ENCODE measurements at regions not wholly inside any gene's neighbourhood (a gene's known extent, or its start where the extent isn't known, plus 50 kb on each side); places are given as distances from the start of the nearest gene placed in this dataset.

DNA sequence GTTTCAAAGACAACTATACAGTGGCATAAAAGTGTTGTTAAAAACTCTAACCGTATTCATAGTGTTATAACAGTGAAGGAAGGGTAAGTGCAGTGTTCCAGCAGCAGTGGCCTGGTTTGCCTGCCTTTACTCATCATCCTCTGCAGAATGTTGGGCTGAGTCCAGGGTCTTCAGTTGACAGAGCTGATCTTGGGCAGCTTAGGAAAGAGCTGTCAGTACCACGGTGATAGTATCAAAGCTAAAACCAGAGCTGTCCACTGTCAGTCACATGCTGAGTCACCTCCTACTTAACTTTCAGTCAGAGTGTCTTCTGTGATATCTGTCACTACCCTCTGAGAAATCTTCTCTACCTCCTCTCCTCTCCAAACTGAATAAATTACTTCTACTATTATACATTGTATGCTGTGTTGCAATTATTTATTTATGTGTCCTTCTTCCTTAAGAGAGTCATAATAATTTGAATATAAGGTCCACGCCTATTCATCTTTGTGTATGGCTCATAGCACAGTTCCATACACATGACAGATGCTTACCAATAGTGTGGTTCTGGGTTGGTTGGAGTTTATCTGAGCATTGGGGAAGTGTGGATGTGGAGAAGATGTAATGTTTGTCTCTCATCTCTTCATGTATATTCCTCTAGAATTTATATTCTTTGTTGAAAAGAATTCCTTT, 242.1 kb downstream of the ZIC1 start:
- no peak overlapping the region for H3K4me3 ChIP-seq (ENCODE audit: low read depth in 2 of 2, low read length in 2 of 2)
- no peak overlapping the region for H3K27ac ChIP-seq (ENCODE audit: low read length)
- in situ Hi-C loops (cut with HindIII; ENCODE audit: low pct_unique_long_range_greater_than_20kb, low sequenced_read_pairs) (no loop called here), intact Hi-C loops (cut with micrococcal nuclease; ENCODE audit: unreplicated experiment) (no loop called here)
- H3K4me1 ChIP-seq (ENCODE audit: control insufficient read depth, insufficient read depth, low read length) = no peaks in the 10 kb centered on the region
- CTCF ChIA-PET = no interaction called here
- DNase-seq (ENCODE audit: low read depth, low spot score) (no peak), ATAC-seq (no peak)
- H3K9me3 ChIP-seq (ENCODE audit: control insufficient read depth, insufficient read depth, low read depth, low read length) = no peaks in the 10 kb centered on the region
- no peaks in the 10 kb centered on the region for H3K36me3 ChIP-seq (ENCODE audit: control insufficient read depth, insufficient read depth, low read length)
- POLR2A ChIA-PET = no interaction called here
- no peaks in the 10 kb centered on the region for H3K27me3 ChIP-seq (ENCODE audit: control insufficient read depth, insufficient read depth, low read length)
- no peak for TF ChIP-seq SIN3A (IDR thresholded peaks at IDR 0.05; ENCODE audit: borderline replicate concordance, insufficient read depth, low read depth, low read length)
- TF ChIP-seq POLR2AphosphoS5 (IDR thresholded peaks at IDR 0.05; ENCODE audit: low read depth, low read length) = no peak
- TF ChIP-seq TCF7L2 (IDR thresholded peaks at IDR 0.05; ENCODE audit: low read depth, low read length) = no peak
- BruUV-seq (replicated peaks) = no TSS peak

DNA sequence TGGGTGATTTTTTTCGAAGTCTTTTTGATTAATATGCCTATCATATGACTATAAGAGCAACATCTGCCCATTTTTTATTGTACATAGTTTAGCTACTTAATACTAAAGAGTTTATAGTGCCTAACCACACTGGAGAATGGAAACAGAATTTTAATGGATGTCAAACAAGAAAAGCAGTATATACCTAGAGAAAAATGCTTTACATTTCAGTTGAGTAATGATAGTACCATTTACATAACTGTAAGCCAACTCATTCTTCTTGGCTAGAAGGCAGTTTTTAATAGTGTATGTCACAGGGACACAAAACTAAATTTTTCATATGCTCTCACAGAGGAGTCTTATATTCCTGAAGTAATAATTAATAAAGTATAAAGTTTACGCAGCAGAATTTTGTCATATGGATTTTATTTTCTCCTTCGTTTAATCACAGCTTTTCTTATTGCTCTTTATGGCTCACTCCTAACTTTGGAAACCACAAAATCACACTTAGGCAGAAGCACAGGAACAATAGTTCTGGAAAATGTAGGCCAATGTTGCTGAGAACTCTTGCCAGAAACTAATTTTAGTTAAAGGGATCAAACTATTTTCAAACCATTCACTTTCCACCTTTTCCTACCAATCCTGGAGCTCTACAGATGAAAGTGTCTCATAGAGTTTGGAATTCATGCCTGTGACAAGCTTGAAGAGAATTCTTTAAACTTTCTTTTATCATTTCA, 243.6 kb downstream of the ZIC1 start:
- Histone ChIP-seq H3K27ac (ENCODE audit: low read length) (no peak overlapping the region), H3K36me3 (ENCODE audit: control insufficient read depth, insufficient read depth, low read length) (no peaks in the 10 kb centered on the region), H3K4me1 (ENCODE audit: control insufficient read depth, insufficient read depth, low read length) (no peaks in the 10 kb centered on the region), H3K4me3 (ENCODE audit: low read depth in 2 of 2, low read length in 2 of 2) (no peak overlapping the region), H3K27me3 (ENCODE audit: control insufficient read depth, insufficient read depth, low read length) (no peaks in the 10 kb centered on the region), H3K9me3 (ENCODE audit: control insufficient read depth, insufficient read depth, low read depth, low read length) (no peaks in the 10 kb centered on the region)
- intact Hi-C loops (cut with micrococcal nuclease; ENCODE audit: unreplicated experiment) (no loop called here), in situ Hi-C loops (cut with HindIII; ENCODE audit: low pct_unique_long_range_greater_than_20kb, low sequenced_read_pairs) (no loop called here)
- POLR2A ChIA-PET = no interaction called here
- ATAC-seq (no peak), DNase-seq (ENCODE audit: low read depth, low spot score) (no peak)
- TF ChIP-seq, protein P1, sequence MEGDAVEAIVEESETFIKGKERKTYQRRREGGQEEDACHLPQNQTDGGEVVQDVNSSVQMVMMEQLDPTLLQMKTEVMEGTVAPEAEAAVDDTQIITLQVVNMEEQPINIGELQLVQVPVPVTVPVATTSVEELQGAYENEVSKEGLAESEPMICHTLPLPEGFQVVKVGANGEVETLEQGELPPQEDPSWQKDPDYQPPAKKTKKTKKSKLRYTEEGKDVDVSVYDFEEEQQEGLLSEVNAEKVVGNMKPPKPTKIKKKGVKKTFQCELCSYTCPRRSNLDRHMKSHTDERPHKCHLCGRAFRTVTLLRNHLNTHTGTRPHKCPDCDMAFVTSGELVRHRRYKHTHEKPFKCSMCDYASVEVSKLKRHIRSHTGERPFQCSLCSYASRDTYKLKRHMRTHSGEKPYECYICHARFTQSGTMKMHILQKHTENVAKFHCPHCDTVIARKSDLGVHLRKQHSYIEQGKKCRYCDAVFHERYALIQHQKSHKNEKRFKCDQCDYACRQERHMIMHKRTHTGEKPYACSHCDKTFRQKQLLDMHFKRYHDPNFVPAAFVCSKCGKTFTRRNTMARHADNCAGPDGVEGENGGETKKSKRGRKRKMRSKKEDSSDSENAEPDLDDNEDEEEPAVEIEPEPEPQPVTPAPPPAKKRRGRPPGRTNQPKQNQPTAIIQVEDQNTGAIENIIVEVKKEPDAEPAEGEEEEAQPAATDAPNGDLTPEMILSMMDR (IDR thresholded peaks at IDR 0.05) = no peak
- TF ChIP-seq SIN3A (IDR thresholded peaks at IDR 0.05; ENCODE audit: borderline replicate concordance, insufficient read depth, low read depth, low read length) (no peak), POLR2AphosphoS5 (IDR thresholded peaks at IDR 0.05; ENCODE audit: low read depth, low read length) (no peak), TCF7L2 (IDR thresholded peaks at IDR 0.05; ENCODE audit: low read depth, low read length) (no peak)
- TF ChIP-seq, protein P2, sequence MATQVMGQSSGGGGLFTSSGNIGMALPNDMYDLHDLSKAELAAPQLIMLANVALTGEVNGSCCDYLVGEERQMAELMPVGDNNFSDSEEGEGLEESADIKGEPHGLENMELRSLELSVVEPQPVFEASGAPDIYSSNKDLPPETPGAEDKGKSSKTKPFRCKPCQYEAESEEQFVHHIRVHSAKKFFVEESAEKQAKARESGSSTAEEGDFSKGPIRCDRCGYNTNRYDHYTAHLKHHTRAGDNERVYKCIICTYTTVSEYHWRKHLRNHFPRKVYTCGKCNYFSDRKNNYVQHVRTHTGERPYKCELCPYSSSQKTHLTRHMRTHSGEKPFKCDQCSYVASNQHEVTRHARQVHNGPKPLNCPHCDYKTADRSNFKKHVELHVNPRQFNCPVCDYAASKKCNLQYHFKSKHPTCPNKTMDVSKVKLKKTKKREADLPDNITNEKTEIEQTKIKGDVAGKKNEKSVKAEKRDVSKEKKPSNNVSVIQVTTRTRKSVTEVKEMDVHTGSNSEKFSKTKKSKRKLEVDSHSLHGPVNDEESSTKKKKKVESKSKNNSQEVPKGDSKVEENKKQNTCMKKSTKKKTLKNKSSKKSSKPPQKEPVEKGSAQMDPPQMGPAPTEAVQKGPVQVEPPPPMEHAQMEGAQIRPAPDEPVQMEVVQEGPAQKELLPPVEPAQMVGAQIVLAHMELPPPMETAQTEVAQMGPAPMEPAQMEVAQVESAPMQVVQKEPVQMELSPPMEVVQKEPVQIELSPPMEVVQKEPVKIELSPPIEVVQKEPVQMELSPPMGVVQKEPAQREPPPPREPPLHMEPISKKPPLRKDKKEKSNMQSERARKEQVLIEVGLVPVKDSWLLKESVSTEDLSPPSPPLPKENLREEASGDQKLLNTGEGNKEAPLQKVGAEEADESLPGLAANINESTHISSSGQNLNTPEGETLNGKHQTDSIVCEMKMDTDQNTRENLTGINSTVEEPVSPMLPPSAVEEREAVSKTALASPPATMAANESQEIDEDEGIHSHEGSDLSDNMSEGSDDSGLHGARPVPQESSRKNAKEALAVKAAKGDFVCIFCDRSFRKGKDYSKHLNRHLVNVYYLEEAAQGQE (IDR thresholded peaks at IDR 0.05; ENCODE audit: insufficient read depth in 1 of 2, low read depth in 2 of 2, low read length in 1 of 2) = no peak
- CTCF ChIA-PET = no interaction called here
- BruUV-seq (replicated peaks) = no TSS peak

Measured in Panc1 (cell line).